Keratinocyte (primary cell): ENCODE measurements at regions not wholly inside any gene's neighbourhood (a gene's known extent, or its start where the extent isn't known, plus 50 kb on each side); places are given as distances from the start of the nearest gene placed in this dataset.

Source experiments
- DNase-seq: peaks from one replicate; pipeline ENCODE4 v3.0.0-alpha.2; 2011; ENCODE audit warnings: low read depth, missing footprints, low spot score
- FAIRE-seq: peaks from 2 replicates; lab custom pipeline; 2011; peaks lifted over from hg19 to GRCh38; lab: Jason Lieb, UNC
- H2AFZ ChIP-seq: 2 replicates; pipeline ENCODE4 v1.6.0; 2012; ENCODE audit warnings: low read length, control low read depth, inconsistent platforms; ENCODE audit not compliant: control insufficient read depth
- H3K27ac ChIP-seq: 2 replicates; pipeline ENCODE4 v1.5.1; 2011; ENCODE audit warnings: low read length; ENCODE audit not compliant: control insufficient read depth, insufficient read depth
- H3K27me3 ChIP-seq: 3 replicates; pipeline ENCODE4 v1.6.0; 2011; ENCODE audit warnings: low read length; ENCODE audit not compliant: control insufficient read depth, insufficient read depth; ENCODE audit errors: extremely low read depth
- H3K36me3 ChIP-seq, 2 experiments: 2 replicates in 1 of 2; 3 replicates in 1 of 2; pipeline ENCODE4 v1.5.1; 2011; ENCODE audit warnings: low read length in 2 of 2, mild to moderate bottlenecking in 1 of 2; ENCODE audit not compliant: control insufficient read depth in 2 of 2, insufficient read depth in 2 of 2; ENCODE audit errors: extremely low read depth in 1 of 2
- H3K4me1 ChIP-seq: 3 replicates; pipeline ENCODE4 v1.5.1; 2011; ENCODE audit warnings: low read length; ENCODE audit not compliant: control insufficient read depth, insufficient read depth; ENCODE audit errors: extremely low read depth
- H3K4me2 ChIP-seq: 3 replicates; pipeline ENCODE4 v1.6.0; 2011; ENCODE audit warnings: low read depth, low read length; ENCODE audit not compliant: control insufficient read depth, insufficient read depth; ENCODE audit errors: extremely low read depth
- H3K4me3 ChIP-seq, 3 experiments: fragments of 200-600 bp in 1 of 3; sonication (generic) in 1 of 3; 2 replicates in 2 of 3; 3 replicates in 1 of 3; pipeline ENCODE4 v1.5.1; 2011 to 2016; ENCODE audit warnings: low read length in 3 of 3, mild to moderate bottlenecking in 3 of 3, control low read depth in 2 of 3, inconsistent platforms in 1 of 3, low read depth in 1 of 3, mixed read lengths in 1 of 3, mixed run types in 1 of 3, moderate library complexity in 1 of 3; ENCODE audit not compliant: control insufficient read depth in 2 of 3, insufficient read depth in 2 of 3; ENCODE audit errors: extremely low read depth in 1 of 3
- H3K79me2 ChIP-seq: 2 replicates; pipeline ENCODE4 v1.6.0; 2012; ENCODE audit warnings: low read length; ENCODE audit not compliant: control insufficient read depth, insufficient read depth
- H3K9ac ChIP-seq: 3 replicates; pipeline ENCODE4 v1.6.0; 2011; ENCODE audit warnings: low read length; ENCODE audit not compliant: control insufficient read depth, insufficient read depth; ENCODE audit errors: extremely low read depth
- H3K9me1 ChIP-seq: 3 replicates; pipeline ENCODE4 v1.6.0; 2011; ENCODE audit warnings: low read length; ENCODE audit not compliant: control insufficient read depth, insufficient read depth; ENCODE audit errors: extremely low read depth
- H3K9me3 ChIP-seq: 2 replicates; pipeline ENCODE4 v1.5.1; 2012; ENCODE audit warnings: low read depth, low read length; ENCODE audit not compliant: control insufficient read depth
- H4K20me1 ChIP-seq: 3 replicates; pipeline ENCODE4 v1.6.0; 2011; ENCODE audit warnings: low read length; ENCODE audit not compliant: control insufficient read depth, insufficient read depth; ENCODE audit errors: extremely low read depth
- CTCF ChIP-seq, 3 experiments: IDR thresholded peaks in 1 of 3; conservative IDR thresholded peaks in 1 of 3; optimal IDR thresholded peaks in 1 of 3; 2 replicates in 2 of 3; 3 replicates in 1 of 3; pipeline versions ENCODE3 to v1.5.1; 2011; ENCODE audit warnings: low read length in 3 of 3, mild to moderate bottlenecking in 3 of 3, moderate library complexity in 2 of 3, control low read depth in 1 of 3, inconsistent platforms in 1 of 3; ENCODE audit not compliant: insufficient read depth in 2 of 3; ENCODE audit errors: extremely low read depth in 1 of 3
- EZH2 ChIP-seq: IDR thresholded peaks from one replicate; pipeline ENCODE4 v1.6.1; 2012; ENCODE audit warnings: inconsistent platforms, mild to moderate bottlenecking, low read length, moderate library complexity
- dilution Hi-C: fragments of 300-500 bp; cut with MboI; formaldehyde crosslinking; loops from one replicate; pipeline ENCODE4 v1.7.0; 2020; ENCODE audit warnings: low sequenced_read_pairs; ENCODE audit not compliant: extremely low pct_ligation_motif_present

- Histone ChIP-seq H3K9me3 (no peaks in the 10 kb centered on the region), H3K27ac (no peak overlapping the region), H3K4me2 (no peak overlapping the region), H3K9me1 (no peaks in the 10 kb centered on the region), H3K27me3 (no peaks in the 10 kb centered on the region), H3K4me3 (no peak overlapping the region), H3K36me3 (no peaks in the 10 kb centered on the region), H3K4me1 (no peaks in the 10 kb centered on the region), H3K79me2 (no peaks in the 10 kb centered on the region), H3K9ac (no peak overlapping the region), H4K20me1 (no peaks in the 10 kb centered on the region), H2AFZ (no peak overlapping the region)
- DNase-seq (no peak), FAIRE-seq (no peak)
- TF ChIP-seq CTCF (optimal IDR thresholded peaks at IDR 0.05 in 1 of 3, IDR thresholded peaks at IDR 0.05 in 1 of 3, conservative IDR thresholded peaks at IDR 0.05 in 1 of 3; ENCODE audit: extremely low read depth in 1 of 3, insufficient read depth in 2 of 3, low read length in 3 of 3) (no peak), EZH2 (no peak)
- dilution Hi-C loops: no loop called here
These were observed 256.7 kb downstream of the NAF1 start for GRCh38 chr4:162909952-162910351.

- FAIRE-seq (no peak), DNase-seq (no peak)
- Histone ChIP-seq H3K36me3 (no peaks in the 10 kb centered on the region), H3K9me1 (no peaks in the 10 kb centered on the region), H3K9ac (no peak overlapping the region), H2AFZ (no peak overlapping the region), H3K79me2 (no peaks in the 10 kb centered on the region), H3K27me3 (no peaks in the 10 kb centered on the region), H3K4me1 (no peaks in the 10 kb centered on the region), H3K27ac (no peak overlapping the region), H3K9me3 (no peaks in the 10 kb centered on the region), H4K20me1 (no peaks in the 10 kb centered on the region), H3K4me3 (no peak overlapping the region), H3K4me2 (no peak overlapping the region)
- dilution Hi-C loops: no loop called here
- TF ChIP-seq EZH2 (no peak), CTCF (optimal IDR thresholded peaks at IDR 0.05 in 1 of 3, IDR thresholded peaks at IDR 0.05 in 1 of 3, conservative IDR thresholded peaks at IDR 0.05 in 1 of 3; ENCODE audit: extremely low read depth in 1 of 3, insufficient read depth in 2 of 3, low read length in 3 of 3) (no peak)
These were observed 272.3 kb downstream of the NAF1 start for GRCh38 chr4:162894387-162894786.
